Fibroblast of lung (primary cell): ENCODE measurements at regions not wholly inside any gene's neighbourhood (a gene's known extent, or its start where the extent isn't known, plus 50 kb on each side); places are given as distances from the start of the nearest gene placed in this dataset.

Source experiments
- EZH2 ChIP-seq: IDR thresholded peaks from 2 replicates; pipeline ENCODE4 v1.5.1; 2012; ENCODE audit warnings: low read length, control low read depth, mild to moderate bottlenecking; ENCODE audit errors: missing control alignments
- TF ChIP-seq, protein P1 (sequence below), 2 donors: IDR thresholded peaks in 1 of 2; conservative IDR thresholded peaks in 1 of 2; 1 replicate in 1 of 2; 2 replicates in 1 of 2; pipeline ENCODE4 v1.5.1; 2011 to 2012; ENCODE audit warnings: low read length in 2 of 2, control low read depth in 1 of 2, inconsistent platforms in 1 of 2, low read depth in 1 of 2, mild to moderate bottlenecking in 1 of 2

DNA sequence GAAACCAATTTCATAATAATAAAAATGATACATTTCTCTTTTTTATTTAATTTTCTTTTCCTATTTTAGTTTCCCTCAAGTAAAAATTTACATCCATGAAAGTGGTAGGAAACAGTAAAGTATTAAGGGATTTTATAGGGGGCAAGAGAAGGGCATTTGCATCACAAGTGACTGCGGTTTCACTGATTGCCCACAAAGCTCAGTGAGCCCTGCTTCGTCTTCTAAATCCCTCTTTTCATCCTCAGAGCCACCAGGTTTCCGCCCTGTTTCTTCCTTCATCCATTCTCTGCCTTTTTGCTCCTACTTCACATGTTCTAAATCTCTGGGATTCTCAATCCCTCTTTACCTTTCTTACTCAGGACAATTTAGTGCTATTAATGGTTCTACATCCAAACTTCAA lies 491.4 kb downstream of the LRRC70 start:
- TF ChIP-seq, protein P1, sequence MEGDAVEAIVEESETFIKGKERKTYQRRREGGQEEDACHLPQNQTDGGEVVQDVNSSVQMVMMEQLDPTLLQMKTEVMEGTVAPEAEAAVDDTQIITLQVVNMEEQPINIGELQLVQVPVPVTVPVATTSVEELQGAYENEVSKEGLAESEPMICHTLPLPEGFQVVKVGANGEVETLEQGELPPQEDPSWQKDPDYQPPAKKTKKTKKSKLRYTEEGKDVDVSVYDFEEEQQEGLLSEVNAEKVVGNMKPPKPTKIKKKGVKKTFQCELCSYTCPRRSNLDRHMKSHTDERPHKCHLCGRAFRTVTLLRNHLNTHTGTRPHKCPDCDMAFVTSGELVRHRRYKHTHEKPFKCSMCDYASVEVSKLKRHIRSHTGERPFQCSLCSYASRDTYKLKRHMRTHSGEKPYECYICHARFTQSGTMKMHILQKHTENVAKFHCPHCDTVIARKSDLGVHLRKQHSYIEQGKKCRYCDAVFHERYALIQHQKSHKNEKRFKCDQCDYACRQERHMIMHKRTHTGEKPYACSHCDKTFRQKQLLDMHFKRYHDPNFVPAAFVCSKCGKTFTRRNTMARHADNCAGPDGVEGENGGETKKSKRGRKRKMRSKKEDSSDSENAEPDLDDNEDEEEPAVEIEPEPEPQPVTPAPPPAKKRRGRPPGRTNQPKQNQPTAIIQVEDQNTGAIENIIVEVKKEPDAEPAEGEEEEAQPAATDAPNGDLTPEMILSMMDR (conservative IDR thresholded peaks at IDR 0.05 in 1 of 2, IDR thresholded peaks at IDR 0.05 in 1 of 2; ENCODE audit: low read depth in 1 of 2, low read length in 2 of 2), result no peak
- no peak for TF ChIP-seq EZH2
